Hematopoietic multipotent progenitor cell treated with erythropoietin and hydrocortisone succinate and interleukin-3 and kit ligand, for 4 days (in vitro differentiated cells): ENCODE measurements at regions not wholly inside any gene's neighbourhood (a gene's known extent, or its start where the extent isn't known, plus 50 kb on each side); places are given as distances from the start of the nearest gene placed in this dataset.
A peak's percentile ranks its signal among the peaks of the same experiment; 100 is the strongest.

Source experiments
- DNase-seq: peaks from one replicate; pipeline ENCODE4 v3.0.0-alpha.2; 2015

DNA sequence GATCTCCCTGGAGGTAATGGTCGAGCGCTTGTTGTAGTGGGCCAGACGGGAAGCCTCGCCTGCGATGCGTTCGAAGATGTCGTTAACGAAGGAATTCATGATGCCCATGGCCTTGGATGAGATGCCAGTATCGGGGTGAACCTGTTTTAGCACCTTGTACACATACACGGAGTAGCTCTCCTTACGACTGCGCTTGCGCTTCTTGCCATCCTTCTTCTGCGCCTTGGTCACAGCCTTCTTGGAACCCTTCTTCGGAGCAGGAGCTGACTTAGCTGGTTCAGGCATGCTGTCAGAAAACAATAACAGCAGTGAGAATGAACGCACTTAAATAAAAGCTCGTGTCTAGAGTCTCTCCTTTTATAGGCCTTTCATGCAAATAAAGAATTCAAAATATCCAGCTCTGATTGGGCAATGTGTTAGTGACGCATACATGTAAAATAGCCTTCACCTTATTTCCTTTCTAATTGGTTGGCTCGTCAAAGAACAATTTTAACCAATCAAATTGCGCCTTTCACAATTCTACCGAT, 129.2 kb downstream of the HFE start:
- DNase-seq = peak; percentile 99

- DNase-seq = peak; percentile 96
Observed at GRCh38 chr6:26216886-26217713, 129.9 kb downstream of the HFE start.

- peak; percentile 83 for DNase-seq
Observed at GRCh38 chr6:26217714-26218075, 130.5 kb downstream of the HFE start.

DNA sequence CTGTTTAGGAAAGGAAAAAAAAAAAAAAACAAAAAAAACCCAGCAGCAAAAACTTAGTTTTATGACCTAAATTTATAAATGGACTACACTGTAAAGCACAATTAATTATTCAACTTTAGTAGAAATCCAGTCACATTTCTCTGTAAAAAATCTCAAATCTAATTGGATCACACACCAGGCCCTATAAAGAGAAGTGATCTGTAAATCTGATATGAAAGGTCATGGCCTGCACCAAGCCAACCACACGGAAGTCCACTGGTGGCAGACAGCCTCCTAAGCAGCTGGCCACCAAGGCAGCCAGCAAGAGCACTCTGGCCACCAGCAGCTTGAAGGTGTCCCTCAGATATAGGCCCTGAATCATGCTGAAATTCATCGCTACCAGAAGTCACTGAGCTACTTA, 131.6 kb downstream of the HFE start:
- DNase-seq = peak; percentile 66

DNA sequence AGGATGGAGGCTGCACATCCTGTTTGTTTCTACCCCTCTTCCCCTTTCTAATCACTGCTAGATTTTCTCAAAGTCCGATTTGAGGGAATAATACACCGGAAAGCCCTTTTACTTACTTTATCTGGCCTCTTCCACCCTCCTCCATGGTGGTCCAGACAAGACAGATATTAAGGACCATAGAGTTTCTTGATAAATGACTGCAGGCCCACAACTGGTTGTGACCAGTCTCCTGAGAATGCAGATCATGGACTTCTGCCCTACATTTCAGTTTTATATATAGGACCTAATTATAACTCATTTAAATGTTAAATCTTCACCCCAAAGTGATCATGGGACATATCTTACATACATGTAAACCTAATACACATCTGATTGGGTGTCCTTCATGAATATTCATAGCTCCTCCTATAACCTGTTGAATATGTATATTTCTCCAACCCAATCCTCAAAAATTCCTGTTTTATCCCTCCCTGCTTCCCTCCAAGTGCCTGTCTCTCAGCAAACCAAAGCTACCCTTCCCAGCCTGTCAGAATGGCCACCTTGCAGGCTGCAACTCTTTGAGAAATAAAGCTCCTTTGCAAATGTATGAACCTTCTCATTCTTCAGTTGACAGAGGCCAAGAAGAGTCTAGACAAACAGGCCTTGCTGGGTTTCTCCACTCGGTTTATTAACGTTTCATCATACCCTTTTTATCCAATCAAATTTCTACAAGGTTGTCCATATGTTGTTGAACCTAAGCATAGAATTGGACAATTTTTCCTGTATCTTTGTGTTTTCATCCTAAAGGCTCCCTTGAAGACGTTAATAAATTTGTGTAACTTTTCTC, 133.1 kb downstream of the HFE start:
- DNase-seq = no peak

- no peak for DNase-seq
Observed at GRCh38 chr6:26221186-26221585, 134.0 kb downstream of the HFE start.

GRCh38 chr6:26222571-26222970, 135.3 kb downstream of the HFE start:
- DNase-seq = peak; percentile 63

GRCh38 chr6:26223228-26223627, 136.0 kb downstream of the HFE start:
- DNase-seq = peak; percentile 73

- peak; percentile 96 for DNase-seq
Observed at GRCh38 chr6:26223650-26224546, 136.7 kb downstream of the HFE start.

DNA sequence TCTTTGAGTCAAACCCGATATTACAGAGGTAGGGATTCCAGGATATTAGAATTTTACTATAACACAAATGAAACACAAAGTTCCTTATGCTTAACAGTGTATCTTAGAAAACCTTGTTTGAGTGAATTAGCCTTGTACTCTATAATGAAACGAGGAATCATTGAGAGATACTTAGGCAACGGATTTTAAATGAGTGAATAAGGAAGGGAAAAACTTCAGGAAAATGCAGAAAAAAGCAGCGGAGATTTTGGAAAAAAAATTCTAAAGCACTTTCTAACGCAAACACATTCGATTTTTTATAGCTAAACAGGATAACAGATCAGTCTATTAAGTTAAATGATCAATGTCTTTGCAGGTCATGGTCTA, 137.3 kb downstream of the HFE start:
- DNase-seq = no peak

- peak; percentile 55 for DNase-seq
Observed at GRCh38 chr6:26224940-26225847, 138.0 kb downstream of the HFE start.

- DNase-seq = no peak
Observed at GRCh38 chr6:26225848-26226578, 138.8 kb downstream of the HFE start.

DNA sequence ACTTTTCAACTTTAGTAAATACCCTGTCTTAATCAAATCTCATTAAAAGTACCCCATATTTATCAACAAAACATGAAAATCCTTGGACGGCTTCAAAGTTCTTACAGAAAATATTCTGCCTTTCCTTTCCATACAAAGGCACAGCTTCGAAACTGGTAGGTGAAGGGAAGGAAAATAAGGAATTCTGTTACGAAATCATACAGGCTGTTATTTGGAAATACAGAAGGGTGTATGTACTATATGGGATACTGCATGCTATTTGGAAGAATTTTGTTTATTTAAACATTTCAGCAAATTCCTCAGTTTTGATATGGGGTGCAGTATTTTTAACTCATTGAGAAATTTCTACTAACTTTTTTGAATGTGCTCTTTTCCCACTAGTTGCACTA, 138.4 kb upstream of the BTN3A2 start:
- no peak for DNase-seq

GRCh38 chr6:26230351-26230750, 134.6 kb upstream of the BTN3A2 start:
- no peak for DNase-seq

- no peak for DNase-seq
Observed at GRCh38 chr6:26231006-26231587, 133.9 kb upstream of the BTN3A2 start.

DNA sequence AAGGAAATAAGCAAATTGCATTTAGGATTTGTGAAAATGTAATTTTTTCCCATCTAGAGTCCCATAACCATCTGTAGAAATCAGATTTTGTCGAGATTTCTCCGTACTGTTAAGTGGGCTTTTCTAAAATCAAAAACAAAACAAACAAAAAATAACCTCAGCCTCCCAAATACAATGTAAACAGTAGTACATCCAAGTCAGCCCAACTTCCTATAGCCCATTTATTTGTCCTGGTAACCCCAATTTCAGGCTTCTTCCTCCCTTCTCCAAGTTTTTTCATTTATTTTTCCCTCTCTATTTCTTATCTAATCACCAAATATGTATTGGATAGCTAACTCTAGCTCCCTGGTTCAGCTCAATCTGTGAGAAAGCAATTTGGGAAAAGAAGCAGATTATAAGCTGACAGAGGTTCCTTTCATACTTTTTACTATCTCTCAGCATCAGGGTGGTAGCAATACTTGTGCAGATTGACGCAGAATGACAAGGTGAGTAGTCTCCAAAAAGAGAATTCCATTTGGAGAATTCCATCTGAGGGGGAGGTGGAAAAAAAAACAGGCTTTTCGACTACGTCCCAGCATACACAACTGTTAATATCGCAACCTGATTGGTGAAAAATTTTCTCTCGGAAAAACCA, 132.6 kb upstream of the BTN3A2 start:
- no peak for DNase-seq

DNA sequence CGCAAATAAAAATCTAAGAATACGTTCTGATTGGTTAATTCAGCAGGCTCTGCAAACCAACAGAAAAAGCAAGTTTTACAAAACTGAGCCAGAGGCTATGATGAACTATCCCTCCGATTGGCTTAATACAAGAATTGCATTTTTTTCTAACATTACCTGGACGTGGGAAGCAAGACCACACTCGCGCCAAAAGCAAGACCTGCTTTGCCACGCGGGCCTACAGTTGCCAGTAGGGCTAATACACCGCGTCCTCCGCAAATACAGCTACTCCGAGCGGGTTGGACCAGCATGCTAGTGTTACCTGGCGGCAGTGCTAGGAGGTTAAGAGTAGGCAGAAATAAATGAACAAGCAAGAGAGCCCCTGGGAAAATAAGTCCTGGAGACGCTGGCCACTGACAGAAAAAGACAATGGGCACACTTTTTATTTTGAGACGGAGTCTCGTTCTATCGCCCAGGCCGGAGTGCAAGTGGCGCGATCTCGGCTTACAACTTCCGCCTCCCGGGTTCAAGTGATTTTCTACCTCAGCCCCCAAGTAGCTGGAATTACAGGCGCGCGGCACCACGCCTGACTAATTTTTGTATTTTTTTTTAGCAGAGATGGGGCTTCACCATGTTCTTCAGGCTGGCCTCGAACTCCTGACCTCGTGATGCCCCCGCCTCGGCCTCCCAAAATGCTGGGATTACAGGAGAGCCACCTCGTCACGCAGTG, 131.9 kb upstream of the BTN3A2 start:
- DNase-seq = peak; percentile 87

DNA sequence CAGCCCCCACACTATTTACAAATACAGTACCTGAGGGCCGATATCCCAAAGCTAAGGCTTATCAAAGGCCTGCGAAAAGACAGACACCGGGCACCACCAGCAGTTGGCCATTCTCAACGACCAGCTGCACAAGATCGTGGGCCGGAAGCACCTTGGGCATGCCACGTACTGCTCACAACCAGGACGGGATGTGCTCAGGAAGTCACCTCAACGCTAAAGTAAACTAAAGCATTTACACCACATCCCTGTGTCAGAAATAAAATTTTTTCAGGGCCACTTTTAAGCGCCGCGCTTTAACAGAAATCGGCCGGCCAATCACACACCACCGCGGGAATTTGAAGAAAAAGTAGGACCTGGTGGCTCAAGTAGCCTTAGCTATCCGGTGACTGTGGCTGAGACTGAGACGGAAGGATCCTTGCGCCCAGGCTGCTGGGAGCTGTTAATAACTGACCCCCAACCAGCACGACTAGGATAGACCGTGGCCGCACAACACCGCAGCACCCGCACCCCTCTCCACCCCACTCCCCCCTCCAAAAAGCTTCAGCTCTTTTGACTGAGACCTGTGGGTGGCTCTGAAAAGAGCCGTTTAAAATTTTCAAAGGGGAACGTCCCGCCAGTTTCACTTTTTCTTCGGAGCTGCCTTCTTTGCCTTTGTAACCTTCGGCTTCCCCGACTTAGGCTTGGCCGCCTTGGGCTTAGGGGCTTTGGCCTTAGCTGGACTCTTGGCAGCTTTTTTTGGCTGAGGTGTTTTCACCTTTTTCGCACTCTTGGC, 131.2 kb upstream of the BTN3A2 start:
- peak; percentile 93 for DNase-seq
